ENCODE measurements at regions not wholly inside any gene's neighbourhood (a gene's known extent, or its start where the extent isn't known, plus 50 kb on each side); places are given as distances from the start of the nearest gene placed in this dataset.

GRCh38 chr12:39240587-39240986, 202.3 kb downstream of the KIF21A start:
- no peak overlapping the region for H3K9ac ChIP-seq (ENCODE audit: low read length)
- H3K4ac ChIP-seq (ENCODE audit: low read depth in 1 of 2, low read length in 2 of 2) = no peak overlapping the region
- H2BK15ac ChIP-seq (ENCODE audit: low read depth, poor library complexity, severe bottlenecking) = no peak overlapping the region
- H2AK5ac ChIP-seq (ENCODE audit: low read length, severe bottlenecking) = no peak overlapping the region
- no peak overlapping the region for H3K4me3 ChIP-seq (ENCODE audit: insufficient read depth in 1 of 2, low read depth in 1 of 2, low read length in 2 of 2)
- H3K14ac ChIP-seq (ENCODE audit: low read length in 2 of 2) = no peak overlapping the region
- no peaks in the 10 kb centered on the region for H3K9me3 ChIP-seq (ENCODE audit: control insufficient read depth, low read length)
- no peak overlapping the region for H3K18ac ChIP-seq (ENCODE audit: low read depth in 1 of 2, low read length in 2 of 2)
- no peak overlapping the region for H3K27ac ChIP-seq (ENCODE audit: low read length, poor library complexity, severe bottlenecking)
- H3K4me2 ChIP-seq (ENCODE audit: low read length, poor library complexity, severe bottlenecking) = no peak overlapping the region
- no peaks in the 10 kb centered on the region for H3K36me3 ChIP-seq (ENCODE audit: control insufficient read depth in 1 of 2, insufficient read depth in 2 of 2, low read depth in 1 of 2, low read length in 2 of 2)
- peak; percentile 22 for DNase-seq
- H3K27me3 ChIP-seq (ENCODE audit: control insufficient read depth in 1 of 2, insufficient read depth in 1 of 2, low read length in 2 of 2) = peaks cover 0 to 7% of the 10 kb centered on the region in 2 experiments
- no peak overlapping the region for H3K23ac ChIP-seq (ENCODE audit: low read length in 2 of 2)
- WGBS = 0% methylated on average over 1 of the region's 1 CpG
- H4K8ac ChIP-seq (ENCODE audit: low read length) = peak overlapping the region; percentile 84
- H2BK5ac ChIP-seq (ENCODE audit: low read depth, low read length, poor library complexity, severe bottlenecking) = no peak overlapping the region
- H2BK12ac ChIP-seq (ENCODE audit: low read length in 2 of 2) = peak overlapping the region; percentile 52 to 63
- no peak overlapping the region for H2AFZ ChIP-seq (ENCODE audit: low read depth, low read length)
- peak overlapping the region; percentile 57 for H4K91ac ChIP-seq (ENCODE audit: low read length)
- H3K4me1 ChIP-seq (ENCODE audit: control insufficient read depth, insufficient read depth, low read depth, low read length) = no peaks in the 10 kb centered on the region
- no peaks in the 10 kb centered on the region for H3K79me1 ChIP-seq (replicated peaks; ENCODE audit: low read length, poor library complexity, severe bottlenecking)
- no peak overlapping the region for H2BK120ac ChIP-seq (ENCODE audit: low read depth, low read length)

GRCh38 chr12:39239490-39240486, 203.1 kb downstream of the KIF21A start:
- Histone ChIP-seq H4K91ac (ENCODE audit: low read length) (no peak overlapping the region), H2AK5ac (ENCODE audit: low read length, severe bottlenecking) (no peak overlapping the region), H3K4me3 (ENCODE audit: insufficient read depth in 1 of 2, low read depth in 1 of 2, low read length in 2 of 2) (no peak overlapping the region), H3K9me3 (ENCODE audit: control insufficient read depth, low read length) (no peaks in the 10 kb centered on the region), H2BK15ac (ENCODE audit: low read depth, poor library complexity, severe bottlenecking) (peak overlapping the region; percentile 40), H2AFZ (ENCODE audit: low read depth, low read length) (no peak overlapping the region), H3K36me3 (ENCODE audit: control insufficient read depth in 1 of 2, insufficient read depth in 2 of 2, low read depth in 1 of 2, low read length in 2 of 2) (no peaks in the 10 kb centered on the region), H2BK12ac (ENCODE audit: low read length in 2 of 2) (peak overlapping the region in 1 of 2 experiments; percentile 46), H2BK120ac (ENCODE audit: low read depth, low read length) (peak overlapping the region; percentile 75), H3K9ac (ENCODE audit: low read length) (no peak overlapping the region), H3K4ac (ENCODE audit: low read depth in 1 of 2, low read length in 2 of 2) (no peak overlapping the region), H3K27me3 (ENCODE audit: control insufficient read depth in 1 of 2, insufficient read depth in 1 of 2, low read length in 2 of 2) (peaks cover 0 to 7% of the 10 kb centered on the region in 2 experiments), H3K79me1 (replicated peaks; ENCODE audit: low read length, poor library complexity, severe bottlenecking) (no peaks in the 10 kb centered on the region), H4K8ac (ENCODE audit: low read length) (peak overlapping the region; percentile 47), H3K23ac (ENCODE audit: low read length in 2 of 2) (no peak overlapping the region), H3K27ac (ENCODE audit: low read length, poor library complexity, severe bottlenecking) (no peak overlapping the region), H3K4me2 (ENCODE audit: low read length, poor library complexity, severe bottlenecking) (no peak overlapping the region), H3K14ac (ENCODE audit: low read length in 2 of 2) (no peak overlapping the region), H2BK5ac (ENCODE audit: low read depth, low read length, poor library complexity, severe bottlenecking) (no peak overlapping the region), H3K4me1 (ENCODE audit: control insufficient read depth, insufficient read depth, low read depth, low read length) (no peaks in the 10 kb centered on the region), H3K18ac (ENCODE audit: low read depth in 1 of 2, low read length in 2 of 2) (peak overlapping the region; percentile 18 to 44)
- peak; percentile 62 for DNase-seq
- 37% methylated on average over 3 of the region's 5 CpGs for WGBS

- H3K4me2 ChIP-seq (ENCODE audit: low read length, poor library complexity, severe bottlenecking) = no peak overlapping the region
- H2BK12ac ChIP-seq (ENCODE audit: low read length in 2 of 2) = no peak overlapping the region
- H3K14ac ChIP-seq (ENCODE audit: low read length in 2 of 2) = no peak overlapping the region
- peaks cover 0 to 7% of the 10 kb centered on the region in 2 experiments for H3K27me3 ChIP-seq (ENCODE audit: control insufficient read depth in 1 of 2, insufficient read depth in 1 of 2, low read length in 2 of 2)
- H3K36me3 ChIP-seq (ENCODE audit: control insufficient read depth in 1 of 2, insufficient read depth in 2 of 2, low read depth in 1 of 2, low read length in 2 of 2) = no peaks in the 10 kb centered on the region
- peak; percentile 94 for DNase-seq
- no peak overlapping the region for H3K27ac ChIP-seq (ENCODE audit: low read length, poor library complexity, severe bottlenecking)
- no peak overlapping the region for H3K4me3 ChIP-seq (ENCODE audit: insufficient read depth in 1 of 2, low read depth in 1 of 2, low read length in 2 of 2)
- WGBS = no CpG with 5 or more reads among the region's 2 CpGs
- H2BK15ac ChIP-seq (ENCODE audit: low read depth, poor library complexity, severe bottlenecking) = no peak overlapping the region
- no peak overlapping the region for H2BK120ac ChIP-seq (ENCODE audit: low read depth, low read length)
- no peaks in the 10 kb centered on the region for H3K9me3 ChIP-seq (ENCODE audit: control insufficient read depth, low read length)
- H3K23ac ChIP-seq (ENCODE audit: low read length in 2 of 2) = no peak overlapping the region
- no peaks in the 10 kb centered on the region for H3K79me1 ChIP-seq (replicated peaks; ENCODE audit: low read length, poor library complexity, severe bottlenecking)
- H3K9ac ChIP-seq (ENCODE audit: low read length) = no peak overlapping the region
- no peak overlapping the region for H3K18ac ChIP-seq (ENCODE audit: low read depth in 1 of 2, low read length in 2 of 2)
- no peaks in the 10 kb centered on the region for H3K4me1 ChIP-seq (ENCODE audit: control insufficient read depth, insufficient read depth, low read depth, low read length)
- no peak overlapping the region for H4K91ac ChIP-seq (ENCODE audit: low read length)
- H2BK5ac ChIP-seq (ENCODE audit: low read depth, low read length, poor library complexity, severe bottlenecking) = no peak overlapping the region
- H2AFZ ChIP-seq (ENCODE audit: low read depth, low read length) = no peak overlapping the region
- H2AK5ac ChIP-seq (ENCODE audit: low read length, severe bottlenecking) = no peak overlapping the region
- H4K8ac ChIP-seq (ENCODE audit: low read length) = no peak overlapping the region
- no peak overlapping the region for H3K4ac ChIP-seq (ENCODE audit: low read depth in 1 of 2, low read length in 2 of 2)
Observed at GRCh38 chr12:39237004-39237403, 205.9 kb downstream of the KIF21A start.

- Histone ChIP-seq H3K14ac (ENCODE audit: low read length in 2 of 2) (no peak overlapping the region), H3K79me1 (replicated peaks; ENCODE audit: low read length, poor library complexity, severe bottlenecking) (no peaks in the 10 kb centered on the region), H3K9ac (ENCODE audit: low read length) (no peak overlapping the region), H3K4me2 (ENCODE audit: low read length, poor library complexity, severe bottlenecking) (no peak overlapping the region), H3K4me3 (ENCODE audit: insufficient read depth in 1 of 2, low read depth in 1 of 2, low read length in 2 of 2) (no peak overlapping the region), H3K4me1 (ENCODE audit: control insufficient read depth, insufficient read depth, low read depth, low read length) (no peaks in the 10 kb centered on the region), H2BK5ac (ENCODE audit: low read depth, low read length, poor library complexity, severe bottlenecking) (no peak overlapping the region), H2BK15ac (ENCODE audit: low read depth, poor library complexity, severe bottlenecking) (no peak overlapping the region), H2AFZ (ENCODE audit: low read depth, low read length) (no peak overlapping the region), H4K91ac (ENCODE audit: low read length) (peak overlapping the region; percentile 1), H3K36me3 (ENCODE audit: control insufficient read depth in 1 of 2, insufficient read depth in 2 of 2, low read depth in 1 of 2, low read length in 2 of 2) (no peaks in the 10 kb centered on the region), H2BK120ac (ENCODE audit: low read depth, low read length) (no peak overlapping the region), H3K4ac (ENCODE audit: low read depth in 1 of 2, low read length in 2 of 2) (peak overlapping the region in 1 of 2 experiments; percentile 85), H3K27me3 (ENCODE audit: control insufficient read depth in 1 of 2, insufficient read depth in 1 of 2, low read length in 2 of 2) (peaks cover 0 to 7% of the 10 kb centered on the region in 2 experiments), H2AK5ac (ENCODE audit: low read length, severe bottlenecking) (no peak overlapping the region), H3K9me3 (ENCODE audit: control insufficient read depth, low read length) (no peaks in the 10 kb centered on the region), H3K27ac (ENCODE audit: low read length, poor library complexity, severe bottlenecking) (no peak overlapping the region), H3K18ac (ENCODE audit: low read depth in 1 of 2, low read length in 2 of 2) (peak overlapping the region; percentile 40 to 75), H3K23ac (ENCODE audit: low read length in 2 of 2) (no peak overlapping the region), H4K8ac (ENCODE audit: low read length) (no peak overlapping the region), H2BK12ac (ENCODE audit: low read length in 2 of 2) (peak overlapping the region; percentile 9 to 98)
- peak; percentile 91 for DNase-seq
- WGBS = 37% methylated on average over 3 of the region's 4 CpGs
Observed at GRCh38 chr12:39235990-39236767, 206.7 kb downstream of the KIF21A start.
